HG02840 (cell line): ENCODE measurements at regions not wholly inside any gene's neighbourhood (a gene's known extent, or its start where the extent isn't known, plus 50 kb on each side); places are given as distances from the start of the nearest gene placed in this dataset.

Source experiments
- ATAC-seq: cut with Tn5 transposase; IDR thresholded peaks from one replicate; pipeline ENCODE4 v1.9.1; 2021; ENCODE audit warnings: mild to moderate bottlenecking, moderate library complexity, moderate number of reproducible peaks; ENCODE audit not compliant: unreplicated experiment, low FRiP score

DNA sequence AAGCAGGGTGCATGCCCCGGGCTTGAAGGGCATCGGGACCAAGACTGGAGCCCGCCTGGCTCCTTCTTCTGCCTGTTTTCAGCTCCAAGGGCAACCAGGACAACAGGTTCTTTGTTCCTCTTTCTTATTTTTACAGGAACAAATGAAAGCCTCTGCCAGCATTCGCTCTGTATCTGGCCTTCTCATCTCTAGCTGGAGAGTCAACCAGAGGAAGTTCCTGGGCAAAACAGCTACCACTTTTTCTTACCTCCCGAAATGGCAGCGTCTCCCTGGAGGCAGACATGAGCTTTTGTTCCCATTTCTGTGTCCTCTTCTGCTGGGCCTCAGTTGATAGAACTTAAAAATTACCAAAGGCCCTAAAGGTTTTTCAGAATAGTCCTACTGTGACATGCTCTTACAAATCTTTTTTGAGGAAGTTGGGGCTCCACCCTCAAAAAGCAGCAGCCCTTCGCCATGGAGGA is 74.1 kb upstream of the NAA20 start:
- ATAC-seq, result no peak

DNA sequence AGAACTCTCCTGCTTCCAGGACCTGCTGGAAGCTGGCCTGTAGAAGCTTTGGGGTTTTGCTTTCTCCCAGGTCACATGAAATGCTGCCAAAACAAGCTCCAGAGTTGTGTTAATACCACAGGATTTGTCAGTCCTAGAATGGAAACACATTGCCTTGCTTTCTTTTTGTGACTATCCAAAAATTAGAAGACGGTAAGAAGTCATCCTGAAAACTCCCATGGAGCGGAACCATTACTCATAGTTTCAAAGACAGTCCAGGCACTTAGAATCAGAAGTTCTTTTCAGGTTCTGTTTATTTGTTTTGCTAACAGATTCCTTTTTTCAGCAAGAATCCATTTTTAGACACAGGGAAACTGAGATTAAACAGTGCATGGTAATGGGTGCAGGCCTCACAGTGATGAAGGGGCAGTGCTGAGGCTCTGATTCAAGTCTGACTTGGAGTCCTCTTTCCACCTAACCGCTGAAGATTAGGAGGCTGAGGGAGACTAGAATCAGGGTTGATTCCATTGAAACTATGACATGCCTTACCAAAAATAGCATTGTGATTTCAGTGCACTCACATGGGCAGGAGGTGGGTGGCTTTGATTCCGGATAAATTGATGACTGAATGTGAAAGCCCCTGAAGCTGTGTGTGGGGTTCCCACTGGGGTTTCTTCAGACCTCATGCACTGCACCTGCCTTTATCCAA is 72.2 kb upstream of the NAA20 start:
- no peak for ATAC-seq

GRCh38 chr20:19945732-19946670 is 71.2 kb upstream of the NAA20 start:
- ATAC-seq, result no peak

DNA sequence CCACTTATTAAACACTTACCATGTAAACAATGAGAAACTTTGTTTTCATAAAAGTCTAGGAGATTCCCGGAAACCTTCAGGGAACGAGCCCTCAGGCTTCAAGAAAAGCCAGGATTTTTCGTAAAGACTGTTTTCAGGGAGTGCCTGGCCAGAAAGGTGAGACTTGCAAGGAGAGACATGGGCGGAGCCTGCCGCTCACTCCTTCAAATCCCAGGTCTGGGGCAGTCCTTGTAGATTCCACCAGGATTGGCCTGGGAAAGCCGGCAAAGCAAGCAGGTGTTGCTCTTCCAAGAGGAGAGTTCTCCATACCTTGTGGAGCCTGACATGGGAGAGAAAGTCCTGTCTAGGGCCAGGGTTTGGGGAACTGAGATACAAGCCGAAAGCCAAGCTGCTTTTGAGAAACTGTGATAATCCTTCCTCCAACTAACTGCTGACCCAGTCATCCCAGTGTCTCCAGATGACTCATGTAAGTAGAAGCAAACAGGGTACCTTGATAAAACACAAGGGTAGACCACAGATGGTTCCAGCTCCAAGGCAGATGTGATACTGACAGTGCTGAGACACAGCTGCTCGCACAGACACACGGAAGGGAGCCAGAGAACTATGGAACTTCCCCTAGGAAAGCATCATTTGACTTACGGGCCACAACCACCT is 69.4 kb upstream of the NAA20 start:
- ATAC-seq, result peak; percentile 57

GRCh38 chr20:19949195-19949867 is 67.8 kb upstream of the NAA20 start:
- ATAC-seq, result no peak

DNA sequence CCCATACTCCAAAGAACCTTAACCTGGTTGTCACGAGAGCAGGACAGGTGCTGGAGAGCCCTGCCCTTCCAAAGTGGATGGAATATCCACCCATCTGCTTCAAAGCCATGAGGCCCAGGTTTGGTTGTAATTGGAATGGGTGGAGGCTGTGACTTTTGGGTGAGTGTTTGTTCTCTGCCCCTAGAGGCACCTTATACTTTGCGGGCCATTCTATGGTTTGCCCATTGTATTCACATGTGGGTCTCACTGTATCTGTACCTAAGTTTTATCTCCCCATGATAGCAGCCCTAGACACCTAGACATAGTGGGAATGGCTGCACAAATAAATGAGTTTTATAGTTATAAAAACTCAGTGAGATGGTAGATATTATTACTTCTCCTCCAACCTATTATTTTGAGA is 67.1 kb upstream of the NAA20 start:
- no peak for ATAC-seq

- no peak for ATAC-seq
Measured at GRCh38 chr20:19952392-19952791, 64.8 kb upstream of the NAA20 start.

- ATAC-seq, result no peak
Measured at GRCh38 chr20:19953606-19954005, 63.6 kb upstream of the NAA20 start.

DNA sequence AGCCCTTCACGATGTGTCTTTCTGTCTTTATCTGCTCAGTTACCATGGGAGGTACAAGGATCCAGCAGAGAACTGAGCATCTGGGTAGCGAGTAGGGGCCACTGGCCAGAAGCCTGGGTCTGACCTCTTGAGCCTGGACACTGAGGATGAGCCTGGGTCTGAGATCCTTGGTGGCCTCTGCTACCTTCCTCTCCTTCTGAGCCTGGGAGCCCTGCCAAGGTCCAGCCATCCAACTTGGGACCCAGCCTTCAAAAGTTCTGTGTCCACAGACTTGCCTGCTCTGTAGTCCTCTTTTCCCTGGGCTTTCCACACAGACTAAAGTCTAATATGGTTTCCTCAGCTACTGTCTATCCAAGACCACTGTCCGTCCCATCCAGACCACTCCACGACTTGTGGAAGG is 60.2 kb upstream of the NAA20 start:
- no peak for ATAC-seq

DNA sequence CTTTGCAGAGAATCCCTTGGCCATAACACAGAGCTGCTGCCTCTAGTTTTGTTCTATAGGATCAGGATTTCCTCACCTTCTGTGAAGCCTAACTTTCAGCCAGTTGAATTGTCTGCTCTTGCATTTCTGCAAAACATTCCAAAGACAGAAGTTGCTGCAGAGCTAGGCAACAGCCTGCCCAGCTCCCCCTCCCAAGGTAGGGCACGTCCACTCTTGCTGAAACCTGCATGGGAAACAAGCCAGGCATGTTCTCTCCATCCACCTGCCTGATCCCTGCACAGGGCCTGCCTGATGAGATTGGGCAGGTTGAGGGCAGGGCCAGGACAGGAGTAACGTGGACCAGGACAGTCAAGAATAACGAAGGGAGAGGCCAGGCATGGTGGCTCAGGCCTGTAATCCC is 58.9 kb upstream of the NAA20 start:
- ATAC-seq, result no peak

GRCh38 chr20:19958928-19959327 is 58.2 kb upstream of the NAA20 start:
- no peak for ATAC-seq

DNA sequence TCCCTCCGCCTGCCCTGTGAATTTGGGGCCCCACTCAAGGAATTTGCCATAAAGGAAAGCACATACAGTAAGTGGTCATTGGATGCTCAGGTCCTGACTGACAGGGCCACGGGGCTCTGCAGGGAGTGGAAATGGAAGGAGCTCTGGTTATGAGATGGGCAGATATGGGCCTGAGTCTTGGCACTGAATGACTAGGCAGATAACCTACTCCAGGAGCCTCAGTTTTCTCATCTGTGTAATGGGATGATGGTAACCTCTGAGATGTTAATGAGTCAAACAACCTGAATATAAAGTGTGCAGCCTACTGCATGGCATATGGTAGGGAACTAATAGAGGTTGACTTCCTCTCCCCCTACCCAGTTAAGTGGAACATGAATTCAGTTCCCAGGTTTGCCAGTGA is 56.4 kb upstream of the NAA20 start:
- no peak for ATAC-seq

GRCh38 chr20:19961293-19961692 is 55.9 kb upstream of the NAA20 start:
- no peak for ATAC-seq

DNA sequence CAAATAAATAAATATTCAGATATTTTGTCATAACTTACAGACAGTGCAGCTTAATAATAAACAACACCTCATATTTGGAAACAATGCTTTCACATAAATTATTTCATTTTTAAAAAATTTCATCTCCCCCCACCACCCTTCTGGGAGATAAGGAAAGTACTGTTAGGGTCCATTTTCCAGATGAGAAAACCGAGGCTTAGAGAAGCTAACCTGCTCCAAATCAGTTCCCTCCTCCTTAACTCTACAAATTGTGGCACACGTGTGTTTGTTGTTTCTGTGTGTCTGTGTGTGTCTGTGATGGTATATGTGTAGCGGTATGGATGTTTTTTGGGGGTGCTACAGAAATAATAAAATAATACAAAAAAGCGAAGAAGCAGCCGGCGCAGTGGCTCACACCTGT is 54.2 kb upstream of the NAA20 start:
- no peak for ATAC-seq

DNA sequence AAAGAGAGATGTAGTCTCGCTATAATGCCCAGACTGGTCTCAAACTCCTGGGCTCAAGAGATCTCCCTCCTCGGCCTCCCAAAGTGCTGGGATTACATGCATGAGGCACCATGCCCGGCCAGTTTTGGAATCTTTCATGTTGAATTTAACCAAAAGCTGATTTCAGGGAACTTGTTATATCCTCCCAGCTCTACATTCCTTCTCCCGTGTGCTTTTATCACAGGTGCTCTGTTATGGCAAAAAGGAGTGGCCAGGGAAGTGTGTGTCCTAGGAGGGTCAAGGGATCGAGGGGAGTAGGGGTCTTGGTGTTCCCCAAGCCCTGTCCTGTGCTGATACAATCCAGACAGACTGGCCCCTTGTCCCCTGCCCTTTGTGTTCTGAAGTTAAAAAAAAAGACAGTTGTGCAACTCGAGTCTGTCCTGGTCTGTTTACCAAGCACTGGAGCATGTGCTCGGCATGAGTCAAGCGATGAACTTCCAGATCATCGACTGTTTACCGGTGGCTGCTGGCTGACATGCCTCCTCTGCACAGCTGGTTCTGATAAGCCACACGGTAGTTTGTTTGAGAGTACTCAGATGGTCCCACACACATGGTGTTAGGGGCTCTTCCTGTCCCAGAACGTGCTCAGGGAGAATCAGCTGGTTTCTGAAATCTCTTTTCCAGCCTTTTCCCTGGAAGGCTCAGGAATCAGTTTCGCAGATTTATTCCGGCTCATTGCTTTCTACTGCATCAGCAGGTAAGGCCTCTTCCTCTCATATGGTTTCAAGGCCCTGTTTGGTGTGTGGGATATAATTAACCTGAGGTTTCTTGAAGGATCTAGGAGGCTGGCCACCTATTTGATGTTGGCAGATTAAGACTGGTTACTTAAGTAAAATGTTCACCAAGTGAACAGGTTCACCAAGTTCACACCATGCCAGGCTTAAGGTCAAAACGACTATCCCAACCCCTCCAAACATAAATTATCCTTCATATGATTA is 52.6 kb upstream of the NAA20 start:
- no peak for ATAC-seq

DNA sequence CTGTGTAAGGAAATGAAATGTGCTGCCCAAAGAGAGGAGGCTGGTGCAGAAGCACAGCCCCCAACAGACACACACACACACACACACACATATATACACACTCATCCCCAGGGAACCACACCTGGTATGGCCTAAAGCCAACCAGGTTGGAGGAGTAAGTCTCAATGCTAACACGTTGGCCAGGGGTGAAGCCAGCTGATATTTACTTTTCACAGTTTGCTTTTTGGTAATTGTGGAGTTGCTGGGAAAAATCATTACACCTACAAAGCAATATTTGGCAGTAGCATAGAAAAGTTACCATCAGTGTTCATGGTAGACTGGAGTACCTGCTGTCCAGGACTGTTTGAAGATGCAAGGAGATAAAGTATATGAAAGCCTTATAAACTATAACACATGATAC is 50.3 kb upstream of the NAA20 start:
- ATAC-seq, result no peak
